Right hindlimb (tissue), 1 donor: ENCODE measurements at regions not wholly inside any gene's neighbourhood (a gene's known extent, or its start where the extent isn't known, plus 50 kb on each side); places are given as distances from the start of the nearest gene placed in this dataset.

ENCODE experiments used
- DNase-seq: peaks from one replicate; pipeline ENCODE4 v3.0.0-alpha.2; 2018

GRCh38 chr2:12330916-12331315 is 385.8 kb upstream of the TRIB2 start:
- no peak for DNase-seq

- DNase-seq: no peak
These were observed 385.0 kb upstream of the TRIB2 start for GRCh38 chr2:12331698-12332097.

- no peak for DNase-seq
These were observed 383.4 kb upstream of the TRIB2 start for GRCh38 chr2:12333293-12333692.

- no peak for DNase-seq
These were observed 382.2 kb upstream of the TRIB2 start for GRCh38 chr2:12334412-12334966.

- peak; percentile 63 for DNase-seq
These were observed 381.6 kb upstream of the TRIB2 start for GRCh38 chr2:12335131-12335530.

- DNase-seq: no peak
These were observed 380.7 kb upstream of the TRIB2 start for GRCh38 chr2:12335995-12336394.

- no peak for DNase-seq
These were observed 377.6 kb upstream of the TRIB2 start for GRCh38 chr2:12338946-12339697.

- no peak for DNase-seq
These were observed 376.6 kb upstream of the TRIB2 start for GRCh38 chr2:12340164-12340563.

GRCh38 chr2:12341215-12341614 is 375.5 kb upstream of the TRIB2 start:
- DNase-seq: no peak

GRCh38 chr2:12341920-12342319 is 374.8 kb upstream of the TRIB2 start:
- DNase-seq: no peak

- DNase-seq: no peak
These were observed 373.6 kb upstream of the TRIB2 start for GRCh38 chr2:12343141-12343540.

GRCh38 chr2:12347066-12347493 is 369.7 kb upstream of the TRIB2 start:
- DNase-seq: no peak

- no peak for DNase-seq
These were observed 368.5 kb upstream of the TRIB2 start for GRCh38 chr2:12348216-12348615.

- DNase-seq: no peak
These were observed 365.9 kb upstream of the TRIB2 start for GRCh38 chr2:12350821-12351220.

- DNase-seq: peak; percentile 51
These were observed 363.8 kb upstream of the TRIB2 start for GRCh38 chr2:12352889-12353288.

GRCh38 chr2:12361506-12361905 is 355.2 kb upstream of the TRIB2 start:
- no peak for DNase-seq

GRCh38 chr2:12363138-12363537 is 353.6 kb upstream of the TRIB2 start:
- no peak for DNase-seq

GRCh38 chr2:12363569-12363968 is 353.2 kb upstream of the TRIB2 start:
- DNase-seq: no peak

GRCh38 chr2:12369566-12369965 is 347.2 kb upstream of the TRIB2 start:
- DNase-seq: no peak

- no peak for DNase-seq
These were observed 340.7 kb upstream of the TRIB2 start for GRCh38 chr2:12376025-12376424.

- DNase-seq: no peak
These were observed 337.6 kb upstream of the TRIB2 start for GRCh38 chr2:12379143-12379542.

- DNase-seq: no peak
These were observed 335.0 kb upstream of the TRIB2 start for GRCh38 chr2:12381543-12382325.

GRCh38 chr2:12382366-12382765 is 334.4 kb upstream of the TRIB2 start:
- DNase-seq: no peak
